WTC11 (cell line): ENCODE measurements at regions not wholly inside any gene's neighbourhood (a gene's known extent, or its start where the extent isn't known, plus 50 kb on each side); places are given as distances from the start of the nearest gene placed in this dataset.

Source experiments
- ATAC-seq: fragments of 200-7000 bp; cut with Tn5 transposase; 2 replicates; pipeline ENCODE4 v1.10.0; 2021; ENCODE audit warnings: mild to moderate bottlenecking, moderate library complexity
- CTCF ChIA-PET: fragments of 300-600 bp; sonication (Branson Sonifier 250); formaldehyde crosslinking; loops from one replicate; lab custom pipeline; 2021; ENCODE audit warnings: antibody characterized with exemption; lab: Charles Lee
- POLR2A ChIA-PET: fragments of 350-600 bp; sonication (Branson Sonifier 250); formaldehyde crosslinking; loops from one replicate; lab custom pipeline; 2021; ENCODE audit warnings: antibody characterized with exemption; lab: Charles Lee
- DNase-seq: peaks from one replicate; pipeline ENCODE4 v3.0.0; 2021; ENCODE audit warnings: low spot score
- H3K27ac Mint-ChIP-seq: 2 replicates; pipeline ENCODE4 v1.8.0; 2021; ENCODE audit warnings: mixed read lengths
- H3K27me3 Mint-ChIP-seq: 2 replicates; pipeline ENCODE4 v1.8.0; 2021; ENCODE audit warnings: low read depth, mild to moderate bottlenecking, moderate library complexity, mixed read lengths
- H3K36me3 Mint-ChIP-seq: 2 replicates; pipeline ENCODE4 v1.8.0; 2021; ENCODE audit warnings: mixed read lengths
- H3K4me1 Mint-ChIP-seq: 2 replicates; pipeline ENCODE4 v1.8.0; 2022; ENCODE audit warnings: mixed read lengths
- H3K4me3 Mint-ChIP-seq: 2 replicates; pipeline ENCODE4 v1.8.0; 2021; ENCODE audit warnings: mild to moderate bottlenecking, moderate library complexity, mixed read lengths
- H3K9me3 Mint-ChIP-seq: 2 replicates; pipeline ENCODE4 v1.8.0; 2021; ENCODE audit warnings: mixed read lengths
- CREM ChIP-seq: sonication (generic); formaldehyde crosslinking; IDR thresholded peaks from 2 replicates; pipeline ENCODE4 v1.8.1; 2022; ENCODE audit warnings: mild to moderate bottlenecking, missing genetic modification reagents, moderate library complexity
- E2F4 ChIP-seq: sonication (generic); formaldehyde crosslinking; IDR thresholded peaks from 2 replicates; pipeline ENCODE4 v1.8.1; 2022; ENCODE audit warnings: low read depth, mild to moderate bottlenecking, moderate library complexity, missing genetic modification reagents, borderline replicate concordance
- ERG ChIP-seq: fragments of 250-450 bp; sonication (Bioruptor Pico); IDR thresholded peaks from 2 replicates; pipeline ENCODE4 v1.8.0; 2021; ENCODE audit warnings: mild to moderate bottlenecking
- FOXK1 ChIP-seq: sonication (generic); formaldehyde crosslinking; IDR thresholded peaks from 2 replicates; pipeline ENCODE4 v1.8.0; 2022; ENCODE audit warnings: mild to moderate bottlenecking, moderate library complexity, missing genetic modification reagents
- GABPB1 ChIP-seq: sonication (generic); formaldehyde crosslinking; IDR thresholded peaks from 2 replicates; pipeline ENCODE4 v1.8.1; 2023; ENCODE audit warnings: mild to moderate bottlenecking, missing genetic modification reagents
- JUN ChIP-seq: sonication (generic); formaldehyde crosslinking; IDR thresholded peaks from 2 replicates; pipeline ENCODE4 v1.8.0; 2023; ENCODE audit warnings: mild to moderate bottlenecking, missing genetic modification reagents
- OVOL2 ChIP-seq: fragments of 250-450 bp; sonication (Bioruptor Pico); IDR thresholded peaks from 2 replicates; pipeline ENCODE4 v1.9.0; 2021; ENCODE audit warnings: mild to moderate bottlenecking, borderline replicate concordance
- PRDM15 ChIP-seq: sonication (generic); formaldehyde crosslinking; IDR thresholded peaks from 2 replicates; pipeline ENCODE4 v1.8.0; 2022; ENCODE audit warnings: missing genetic modification reagents
- SMAD4 ChIP-seq: sonication (generic); formaldehyde crosslinking; IDR thresholded peaks from 2 replicates; pipeline ENCODE4 v1.8.0; 2022; ENCODE audit warnings: mild to moderate bottlenecking, missing genetic modification reagents
- STAT6 ChIP-seq: sonication (generic); formaldehyde crosslinking; conservative IDR thresholded peaks from 2 replicates; pipeline ENCODE4 v1.8.1; 2023; ENCODE audit warnings: mild to moderate bottlenecking, low read depth, missing genetic modification reagents, moderate library complexity
- TP53 ChIP-seq: sonication (generic); formaldehyde crosslinking; IDR thresholded peaks from 2 replicates; pipeline ENCODE4 v1.8.1; 2023; ENCODE audit warnings: mild to moderate bottlenecking, missing genetic modification reagents
- ZNF219 ChIP-seq: sonication (generic); formaldehyde crosslinking; IDR thresholded peaks from 2 replicates; pipeline ENCODE4 v1.8.0; 2023; ENCODE audit warnings: missing genetic modification reagents, mild to moderate bottlenecking, borderline replicate concordance
- ZNF281 ChIP-seq: sonication (generic); formaldehyde crosslinking; IDR thresholded peaks from 2 replicates; pipeline ENCODE4 v1.8.0; 2023; ENCODE audit warnings: mild to moderate bottlenecking, missing genetic modification reagents
- ZNF416 ChIP-seq: fragments of 250-450 bp; sonication (Bioruptor Pico); IDR thresholded peaks from 2 replicates; pipeline ENCODE4 v1.9.0; 2021; ENCODE audit warnings: mild to moderate bottlenecking, inconsistent platforms
- ZNF671 ChIP-seq: fragments of 250-450 bp; sonication (Bioruptor Pico); IDR thresholded peaks from 2 replicates; pipeline ENCODE4 v1.8.0; 2021; ENCODE audit warnings: mild to moderate bottlenecking
- TF ChIP-seq, protein P1 (sequence below): sonication (generic); formaldehyde crosslinking; IDR thresholded peaks from 2 replicates; pipeline ENCODE4 v1.8.1; 2023; ENCODE audit warnings: mild to moderate bottlenecking, missing genetic modification reagents, borderline replicate concordance
- TF ChIP-seq, protein P2 (sequence below): sonication (generic); formaldehyde crosslinking; IDR thresholded peaks from 2 replicates; pipeline ENCODE4 v1.8.0; 2022; ENCODE audit warnings: mild to moderate bottlenecking, missing genetic modification reagents

GRCh38 chr4:186939766-186940165 lies 216.1 kb upstream of the FAT1 start:
- no peaks in the 10 kb centered on the region for H3K36me3 Mint-ChIP-seq
- peaks cover 12% of the 10 kb centered on the region for H3K4me1 Mint-ChIP-seq
- no peak overlapping the region for H3K27ac Mint-ChIP-seq
- ChIA-PET CTCF (no interaction called here), POLR2A (no interaction called here)
- no peaks in the 10 kb centered on the region for H3K9me3 Mint-ChIP-seq
- no peak for ATAC-seq
- no peak overlapping the region for H3K4me3 Mint-ChIP-seq
- no peaks in the 10 kb centered on the region for H3K27me3 Mint-ChIP-seq
- TF ChIP-seq, protein P1, sequence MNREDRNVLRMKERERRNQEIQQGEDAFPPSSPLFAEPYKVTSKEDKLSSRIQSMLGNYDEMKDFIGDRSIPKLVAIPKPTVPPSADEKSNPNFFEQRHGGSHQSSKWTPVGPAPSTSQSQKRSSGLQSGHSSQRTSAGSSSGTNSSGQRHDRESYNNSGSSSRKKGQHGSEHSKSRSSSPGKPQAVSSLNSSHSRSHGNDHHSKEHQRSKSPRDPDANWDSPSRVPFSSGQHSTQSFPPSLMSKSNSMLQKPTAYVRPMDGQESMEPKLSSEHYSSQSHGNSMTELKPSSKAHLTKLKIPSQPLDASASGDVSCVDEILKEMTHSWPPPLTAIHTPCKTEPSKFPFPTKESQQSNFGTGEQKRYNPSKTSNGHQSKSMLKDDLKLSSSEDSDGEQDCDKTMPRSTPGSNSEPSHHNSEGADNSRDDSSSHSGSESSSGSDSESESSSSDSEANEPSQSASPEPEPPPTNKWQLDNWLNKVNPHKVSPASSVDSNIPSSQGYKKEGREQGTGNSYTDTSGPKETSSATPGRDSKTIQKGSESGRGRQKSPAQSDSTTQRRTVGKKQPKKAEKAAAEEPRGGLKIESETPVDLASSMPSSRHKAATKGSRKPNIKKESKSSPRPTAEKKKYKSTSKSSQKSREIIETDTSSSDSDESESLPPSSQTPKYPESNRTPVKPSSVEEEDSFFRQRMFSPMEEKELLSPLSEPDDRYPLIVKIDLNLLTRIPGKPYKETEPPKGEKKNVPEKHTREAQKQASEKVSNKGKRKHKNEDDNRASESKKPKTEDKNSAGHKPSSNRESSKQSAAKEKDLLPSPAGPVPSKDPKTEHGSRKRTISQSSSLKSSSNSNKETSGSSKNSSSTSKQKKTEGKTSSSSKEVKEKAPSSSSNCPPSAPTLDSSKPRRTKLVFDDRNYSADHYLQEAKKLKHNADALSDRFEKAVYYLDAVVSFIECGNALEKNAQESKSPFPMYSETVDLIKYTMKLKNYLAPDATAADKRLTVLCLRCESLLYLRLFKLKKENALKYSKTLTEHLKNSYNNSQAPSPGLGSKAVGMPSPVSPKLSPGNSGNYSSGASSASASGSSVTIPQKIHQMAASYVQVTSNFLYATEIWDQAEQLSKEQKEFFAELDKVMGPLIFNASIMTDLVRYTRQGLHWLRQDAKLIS = no peak
- TF ChIP-seq PRDM15 (CRISPR knock-in tag) (no peak), JUN (CRISPR knock-in tag) (no peak), ZNF219 (no peak), FOXK1 (CRISPR knock-in tag) (no peak), GABPB1 (no peak), OVOL2 (CRISPR knock-in tag) (no peak), STAT6 (CRISPR knock-in tag) (no peak), ZNF671 (CRISPR knock-in tag) (no peak), TP53 (no peak), CREM (CRISPR knock-in tag) (no peak), E2F4 (CRISPR knock-in tag) (no peak), ERG (no peak), SMAD4 (no peak), ZNF416 (CRISPR knock-in tag) (no peak), ZNF281 (CRISPR knock-in tag) (no peak)
- TF ChIP-seq, protein P2, sequence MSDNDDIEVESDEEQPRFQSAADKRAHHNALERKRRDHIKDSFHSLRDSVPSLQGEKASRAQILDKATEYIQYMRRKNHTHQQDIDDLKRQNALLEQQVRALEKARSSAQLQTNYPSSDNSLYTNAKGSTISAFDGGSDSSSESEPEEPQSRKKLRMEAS = no peak
- TF ChIP-seq, all 79 proteins: peak for 0
- DNase-seq = no peak
